Activated CD8-positive, alpha-beta memory T cell treated with anti-CD3 and anti-CD28 coated beads, Interleukin-2, amount 50 U/mL, for 1 hour (primary cell): ENCODE measurements at regions not wholly inside any gene's neighbourhood (a gene's known extent, or its start where the extent isn't known, plus 50 kb on each side); places are given as distances from the start of the nearest gene placed in this dataset.
"Not testable (repeated sequence)": the region's sequence is repeated elsewhere in the genome, so short reads cannot be mapped to it uniquely, and the experiment has no call there.

Experiments used
- DNase-seq: peaks from one replicate; pipeline ENCODE4 v3.0.0-alpha.2; 2020; ENCODE audit errors: extremely low read depth

- no peak for DNase-seq
Measured at GRCh38 chr7:106523482-106523881, 137.5 kb downstream of the CCDC71L start.

GRCh38 chr7:106522696-106523095 lies 138.3 kb downstream of the CCDC71L start:
- no peak for DNase-seq

GRCh38 chr7:106521541-106521940 lies 139.4 kb downstream of the CCDC71L start:
- DNase-seq = no peak

- no peak for DNase-seq
Measured at GRCh38 chr7:106520962-106521514, 139.9 kb downstream of the CCDC71L start.

GRCh38 chr7:106518967-106519366 lies 142.0 kb downstream of the CCDC71L start:
- no peak for DNase-seq

- no peak for DNase-seq
Measured at GRCh38 chr7:106518239-106518638, 142.7 kb downstream of the CCDC71L start.

- no peak for DNase-seq
Measured at GRCh38 chr7:106517508-106517907, 143.4 kb downstream of the CCDC71L start.

GRCh38 chr7:106515321-106515720 lies 145.6 kb downstream of the CCDC71L start:
- no peak for DNase-seq

- DNase-seq = no peak
Measured at GRCh38 chr7:106514881-106515280, 146.1 kb downstream of the CCDC71L start.

- DNase-seq = no peak
Measured at GRCh38 chr7:106512217-106512616, 148.7 kb downstream of the CCDC71L start.

GRCh38 chr7:106504645-106505044 lies 156.3 kb downstream of the CCDC71L start:
- DNase-seq = no peak

GRCh38 chr7:106504207-106504606 lies 156.8 kb downstream of the CCDC71L start:
- no peak for DNase-seq

- DNase-seq = no peak
Measured at GRCh38 chr7:106503626-106504025, 157.3 kb downstream of the CCDC71L start.

- no peak for DNase-seq
Measured at GRCh38 chr7:106501605-106502580, 159.1 kb downstream of the CCDC71L start.

GRCh38 chr7:106499897-106500296 lies 161.1 kb downstream of the CCDC71L start:
- no peak for DNase-seq

GRCh38 chr7:106498005-106498404 lies 163.0 kb downstream of the CCDC71L start:
- DNase-seq = not testable (repeated sequence)

GRCh38 chr7:106493041-106493731 lies 167.8 kb downstream of the CCDC71L start:
- no peak for DNase-seq

- no peak for DNase-seq
Measured at GRCh38 chr7:106488465-106488864, 172.5 kb downstream of the CCDC71L start.

GRCh38 chr7:106487892-106488291 lies 173.1 kb downstream of the CCDC71L start:
- DNase-seq = no peak

GRCh38 chr7:106486331-106486730 lies 174.6 kb downstream of the CCDC71L start:
- DNase-seq = no peak

- DNase-seq = no peak
Measured at GRCh38 chr7:106485919-106486318, 175.0 kb downstream of the CCDC71L start.

- no peak for DNase-seq
Measured at GRCh38 chr7:106485031-106485551, 175.9 kb downstream of the CCDC71L start.
